Fibroblast of skin of back (primary cell): ENCODE measurements at regions not wholly inside any gene's neighbourhood (a gene's known extent, or its start where the extent isn't known, plus 50 kb on each side); places are given as distances from the start of the nearest gene placed in this dataset.

ENCODE experiments used
- DNase-seq: peaks from one replicate; pipeline ENCODE4 v3.0.0-alpha.2; 2013

DNA sequence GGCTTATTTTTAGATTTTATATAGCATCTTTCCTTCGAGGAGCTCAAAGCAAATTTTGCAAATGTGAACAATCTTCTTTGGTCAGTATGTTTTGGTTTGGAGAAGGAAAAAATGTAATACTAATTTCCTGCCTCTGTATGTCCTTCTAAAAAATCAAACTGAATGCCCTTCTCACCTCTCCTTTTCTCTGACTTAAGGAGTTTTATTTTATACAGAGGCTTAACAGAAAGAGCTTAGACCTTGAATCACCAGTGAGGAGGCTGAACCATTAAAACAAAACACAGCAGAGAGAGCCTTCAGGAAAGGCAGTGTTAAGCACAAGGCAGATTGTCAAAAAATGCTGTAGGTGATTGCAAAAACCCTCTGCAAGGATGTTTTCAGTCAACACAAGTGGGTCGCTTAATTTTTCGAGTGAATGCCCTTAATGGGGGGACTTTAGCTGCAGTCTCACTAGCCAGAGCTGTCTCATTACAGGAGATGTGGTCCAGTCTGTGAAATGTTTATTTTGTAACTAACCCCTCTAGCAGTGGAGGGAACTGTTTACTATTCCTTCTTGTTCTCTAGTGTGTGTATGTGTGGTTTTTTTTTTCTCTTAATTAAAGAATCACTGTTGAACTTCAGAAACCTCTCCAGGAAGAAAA lies 481.3 kb upstream of the CITED2 start:
- DNase-seq = peak; percentile 63

DNA sequence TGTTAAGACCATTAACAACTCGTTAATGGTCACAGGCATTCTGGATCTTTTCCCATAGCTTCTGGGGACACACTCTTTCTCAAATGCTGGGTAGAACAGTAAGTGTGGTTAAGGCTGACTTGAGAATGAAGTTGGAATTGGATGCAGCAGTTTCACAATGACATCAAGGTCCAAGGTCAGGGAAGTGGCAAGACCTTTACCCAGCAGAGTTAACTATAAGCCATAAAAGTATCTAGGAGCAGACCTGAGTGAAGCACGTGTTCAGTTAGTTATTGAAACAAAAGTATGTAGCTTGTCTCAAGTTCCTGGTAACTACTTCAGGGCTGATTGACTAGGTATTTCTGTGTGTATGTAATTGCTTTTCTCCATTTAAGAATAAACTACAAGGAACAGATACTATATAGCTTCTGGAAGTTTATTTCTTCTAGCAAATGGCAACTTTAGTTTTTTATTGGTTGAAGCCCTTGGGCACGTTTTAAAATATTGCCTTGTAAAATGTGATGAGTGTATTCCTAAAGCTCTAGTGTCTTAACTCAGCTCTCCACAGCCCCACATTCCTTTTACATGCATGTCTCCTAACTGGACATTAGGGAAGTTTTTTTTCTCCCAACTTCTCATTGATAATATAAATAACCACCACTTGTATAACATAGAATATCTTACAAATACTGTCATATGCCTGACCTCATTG lies 479.0 kb upstream of the CITED2 start:
- peak; percentile 67 for DNase-seq

DNA sequence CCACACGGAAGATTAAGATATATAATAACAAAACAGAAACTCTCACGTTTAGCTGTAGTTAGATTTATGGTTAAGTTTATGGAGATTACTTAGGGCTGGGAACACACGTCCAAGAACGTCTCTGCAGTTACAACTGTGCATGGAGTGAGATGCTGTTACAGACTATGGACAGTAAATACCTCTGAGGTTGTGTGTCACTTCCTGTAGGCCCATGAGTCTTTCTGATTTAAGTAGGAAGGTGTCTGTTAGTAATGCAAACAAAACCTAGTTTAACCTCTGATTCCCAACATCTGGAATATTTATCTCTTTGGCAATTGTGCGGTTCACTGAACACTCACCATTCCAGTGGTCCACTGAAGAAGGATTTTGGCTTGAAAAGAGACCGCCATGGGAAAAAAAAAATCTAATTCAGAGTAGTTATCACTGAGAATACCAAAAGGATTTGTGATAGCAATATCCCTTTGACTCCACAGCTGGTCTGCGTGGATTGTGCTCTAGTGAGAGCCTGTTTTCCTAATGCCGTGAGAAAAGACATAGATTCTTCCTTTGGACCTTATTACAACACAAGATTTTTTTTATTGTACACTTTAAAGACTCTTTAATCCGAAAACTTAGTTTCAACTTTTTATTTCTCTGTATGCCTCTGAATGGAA lies 478.2 kb upstream of the CITED2 start:
- DNase-seq = peak; percentile 61

DNA sequence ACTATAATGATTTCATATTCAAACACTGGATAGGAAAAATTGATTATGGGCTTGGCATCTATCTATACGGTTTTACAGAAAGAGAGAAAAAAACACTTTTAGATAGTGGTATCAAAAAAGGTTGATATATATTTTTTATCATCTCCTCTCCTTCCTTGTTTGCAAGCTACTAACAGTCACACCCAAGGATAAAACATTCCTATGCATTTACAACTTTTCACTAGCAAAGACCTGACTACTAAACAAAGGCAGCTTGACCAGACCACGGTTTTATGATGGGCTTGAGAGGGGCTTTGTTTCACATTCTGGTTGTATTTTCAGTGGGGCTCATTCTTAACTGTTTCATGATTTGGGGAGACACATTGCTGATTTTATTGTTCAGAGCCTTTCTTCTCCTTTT lies 477.6 kb upstream of the CITED2 start:
- no peak for DNase-seq

DNA sequence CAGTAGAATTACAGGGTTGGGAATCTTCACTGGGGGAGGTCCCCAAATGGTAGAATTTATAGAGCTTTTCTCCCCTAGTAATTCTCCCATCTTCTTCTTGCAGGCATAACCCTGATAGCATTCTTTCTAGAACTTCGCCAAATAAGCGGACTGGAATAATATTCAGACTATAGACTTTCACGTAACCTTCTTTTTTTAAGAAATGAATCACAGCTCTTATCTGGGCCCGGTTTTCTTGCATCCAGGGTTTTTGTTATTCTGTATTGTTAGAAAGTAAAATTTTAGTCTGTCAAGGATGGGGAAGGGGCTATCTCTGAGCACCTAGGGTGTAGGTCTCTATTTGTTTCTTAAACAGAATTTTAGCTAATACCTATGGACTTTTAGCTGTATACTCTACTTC lies 476.8 kb upstream of the CITED2 start:
- DNase-seq = no peak

DNA sequence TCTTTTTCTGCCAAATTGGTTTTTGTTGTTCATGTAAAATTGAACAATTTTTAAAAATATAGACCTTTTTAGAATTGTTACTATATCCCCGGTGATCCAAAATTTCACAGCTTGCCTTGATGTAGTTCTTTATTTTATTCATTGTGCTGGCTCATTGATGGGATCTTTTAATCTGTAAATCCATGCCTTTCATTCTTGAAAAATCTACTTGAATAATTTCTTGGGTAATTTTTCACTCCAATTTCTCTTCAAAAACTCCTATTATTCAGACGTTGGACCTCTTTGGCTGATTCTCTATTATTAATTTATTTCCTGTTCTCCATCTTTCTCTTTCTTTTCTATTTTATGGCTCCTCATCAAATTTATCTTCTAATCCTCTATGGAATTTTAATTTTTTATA lies 476.1 kb upstream of the CITED2 start:
- no peak for DNase-seq

DNA sequence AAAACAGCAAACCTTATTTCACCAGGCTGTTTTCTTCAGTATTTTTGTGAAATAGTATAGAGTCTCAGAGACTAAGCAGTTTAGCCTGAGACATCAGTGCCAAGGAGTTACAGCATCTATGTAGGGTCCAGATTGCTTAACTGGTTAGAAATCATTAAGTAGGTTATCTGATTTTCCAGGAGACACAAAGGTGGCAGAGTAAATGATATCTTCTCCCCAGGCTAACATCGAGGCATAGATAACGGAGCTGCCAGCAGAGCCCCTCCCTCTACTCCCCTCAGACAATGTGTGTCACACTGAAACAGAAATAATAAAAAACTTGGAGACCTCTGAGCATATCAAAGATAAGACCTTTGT lies 473.0 kb upstream of the CITED2 start:
- DNase-seq = no peak

DNA sequence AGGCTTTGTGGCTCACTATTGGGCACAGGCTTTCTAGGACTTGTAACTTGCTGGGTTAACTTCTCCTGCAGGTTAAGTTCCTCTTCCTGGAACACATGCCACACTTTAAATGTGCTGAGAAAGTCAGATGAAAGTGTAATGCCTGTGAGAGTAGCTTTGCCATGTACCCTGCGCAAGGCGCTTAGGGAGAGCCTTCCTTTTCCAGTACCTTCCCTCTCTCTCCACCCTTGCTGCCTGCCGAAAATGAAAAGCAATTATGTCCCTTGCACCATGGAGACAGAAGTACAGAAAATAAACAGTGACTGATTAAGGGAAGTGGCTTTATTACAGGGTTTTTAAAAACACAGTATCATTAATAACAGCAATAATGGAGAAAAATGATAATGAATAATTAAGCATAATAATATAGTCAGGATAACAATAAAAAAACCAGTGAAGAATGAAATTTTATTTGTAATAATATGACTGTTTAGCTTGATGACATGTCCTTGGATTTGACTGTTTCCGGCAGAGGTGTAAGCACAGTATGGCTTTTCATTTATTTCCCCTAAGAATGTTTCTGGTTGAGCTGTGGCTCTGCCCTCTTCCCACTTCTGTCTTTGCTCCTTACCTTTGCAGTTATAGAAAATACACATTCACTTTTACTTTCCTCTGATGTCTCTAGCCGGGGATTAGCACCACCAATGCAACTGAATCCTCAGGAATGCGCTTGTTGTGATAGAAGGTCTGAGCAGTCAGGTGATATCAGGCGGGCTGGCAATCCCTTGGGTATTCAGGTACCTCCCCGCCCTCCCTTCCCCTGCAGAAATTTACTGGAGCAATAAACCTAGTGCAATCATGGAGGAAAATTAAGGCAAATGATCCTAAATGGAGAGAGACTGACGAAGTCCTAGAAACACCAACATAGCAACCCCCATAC lies 472.3 kb upstream of the CITED2 start:
- no peak for DNase-seq

DNA sequence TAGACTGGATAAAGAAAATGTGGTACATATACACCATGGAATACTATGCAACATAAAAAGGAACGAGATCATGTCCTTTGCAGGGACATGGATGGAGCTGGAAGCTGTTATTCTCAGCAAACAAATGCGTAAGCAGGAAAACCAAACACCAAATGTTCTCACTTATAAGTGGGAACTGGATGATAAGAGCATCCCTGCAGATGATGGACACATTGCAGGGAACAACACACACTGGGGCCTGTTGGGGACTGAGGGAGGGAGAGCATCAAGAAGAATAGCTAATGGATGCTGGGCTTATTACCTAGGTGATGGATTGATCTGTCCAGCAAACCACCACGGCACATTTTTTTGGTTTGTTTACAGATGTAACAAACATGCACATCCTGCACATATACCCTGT lies 470.5 kb upstream of the CITED2 start:
- no peak for DNase-seq

DNA sequence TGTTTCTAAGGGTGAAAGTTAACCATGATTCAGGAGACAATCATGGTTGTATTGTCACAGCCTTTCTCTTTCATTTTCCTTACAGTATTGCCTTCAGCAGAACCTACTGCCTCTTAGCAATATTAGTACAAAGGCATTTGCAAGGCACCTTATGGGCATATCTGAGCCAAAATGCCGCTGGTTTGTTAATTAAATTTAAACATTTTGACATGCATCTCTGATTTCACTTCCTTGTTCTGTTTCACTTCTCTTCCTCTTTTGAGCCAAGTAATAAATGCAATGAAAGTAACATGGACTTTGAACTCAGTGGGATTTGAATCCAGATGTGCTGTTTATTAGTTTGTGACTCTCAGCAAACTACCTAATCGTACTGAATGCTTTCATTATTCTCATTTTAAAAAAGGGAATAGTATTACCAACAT lies 467.4 kb upstream of the CITED2 start:
- DNase-seq = no peak

DNA sequence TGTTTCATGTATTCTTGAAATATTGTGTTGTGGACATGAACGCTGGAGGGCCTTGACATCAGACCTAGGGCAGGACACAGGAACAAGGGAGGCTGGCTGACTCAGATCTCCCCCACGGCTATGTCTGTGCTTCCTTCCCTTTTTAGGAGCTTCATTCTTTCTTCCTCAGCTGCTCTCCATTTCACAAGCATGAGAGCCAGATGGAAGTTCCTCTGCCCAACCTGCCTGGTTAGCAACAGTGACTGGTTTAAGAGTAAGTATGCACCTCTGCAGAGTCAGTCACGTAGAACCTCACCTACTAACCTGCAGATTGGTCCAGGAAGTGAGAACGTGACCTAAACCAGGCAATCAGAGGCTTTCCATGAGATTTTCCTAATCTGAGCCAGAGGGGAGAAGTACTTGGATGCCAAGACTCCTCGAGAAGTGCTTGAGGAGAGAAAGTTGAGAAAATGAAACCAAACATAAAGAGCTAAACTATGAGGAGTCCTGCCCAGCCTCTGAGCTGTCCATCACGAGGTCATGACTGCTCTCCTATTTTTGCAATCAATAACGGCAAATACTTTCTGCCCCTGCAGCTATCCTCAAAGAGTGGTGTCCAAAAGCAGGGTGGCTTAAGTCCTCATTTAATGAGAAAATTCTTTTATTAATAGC lies 465.2 kb upstream of the CITED2 start:
- peak; percentile 53 for DNase-seq

DNA sequence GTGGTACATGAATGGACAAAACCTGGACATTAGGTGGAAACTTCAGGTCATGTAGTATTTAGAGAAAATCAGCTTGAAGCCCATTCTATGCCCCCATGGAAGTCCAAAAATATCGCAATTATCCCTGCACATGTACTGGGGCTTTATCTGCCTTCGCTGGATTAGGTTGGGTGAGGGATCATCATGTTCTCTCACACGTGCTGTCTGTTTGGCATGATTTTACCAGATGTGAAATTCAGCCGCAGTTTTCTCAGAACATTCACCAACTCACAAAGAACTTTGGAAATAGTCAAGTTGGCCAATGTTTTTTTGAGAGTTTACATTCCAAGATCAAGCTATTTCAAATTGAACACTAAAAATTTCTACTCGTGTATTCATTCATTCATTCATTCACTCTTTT lies 459.8 kb upstream of the CITED2 start:
- DNase-seq = no peak

DNA sequence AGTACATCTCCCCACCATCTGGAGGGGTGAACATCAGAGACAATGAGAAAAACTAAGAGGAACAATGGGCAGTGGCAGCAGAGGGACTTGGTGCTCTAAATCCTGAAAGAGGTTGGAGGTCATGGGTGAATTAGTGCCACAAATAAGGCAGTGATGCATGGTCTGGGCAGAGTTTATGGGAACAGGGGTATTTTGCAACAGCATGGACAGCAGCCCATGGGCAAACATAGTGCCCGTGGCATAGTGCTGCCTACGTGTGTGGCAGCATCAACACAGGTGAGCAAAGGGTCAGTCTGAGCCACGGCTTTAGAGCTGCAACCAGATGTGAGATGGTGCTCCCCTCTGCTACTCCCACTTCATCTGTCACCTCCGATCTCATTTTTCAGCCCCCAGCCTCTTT lies 459.1 kb upstream of the CITED2 start:
- no peak for DNase-seq

DNA sequence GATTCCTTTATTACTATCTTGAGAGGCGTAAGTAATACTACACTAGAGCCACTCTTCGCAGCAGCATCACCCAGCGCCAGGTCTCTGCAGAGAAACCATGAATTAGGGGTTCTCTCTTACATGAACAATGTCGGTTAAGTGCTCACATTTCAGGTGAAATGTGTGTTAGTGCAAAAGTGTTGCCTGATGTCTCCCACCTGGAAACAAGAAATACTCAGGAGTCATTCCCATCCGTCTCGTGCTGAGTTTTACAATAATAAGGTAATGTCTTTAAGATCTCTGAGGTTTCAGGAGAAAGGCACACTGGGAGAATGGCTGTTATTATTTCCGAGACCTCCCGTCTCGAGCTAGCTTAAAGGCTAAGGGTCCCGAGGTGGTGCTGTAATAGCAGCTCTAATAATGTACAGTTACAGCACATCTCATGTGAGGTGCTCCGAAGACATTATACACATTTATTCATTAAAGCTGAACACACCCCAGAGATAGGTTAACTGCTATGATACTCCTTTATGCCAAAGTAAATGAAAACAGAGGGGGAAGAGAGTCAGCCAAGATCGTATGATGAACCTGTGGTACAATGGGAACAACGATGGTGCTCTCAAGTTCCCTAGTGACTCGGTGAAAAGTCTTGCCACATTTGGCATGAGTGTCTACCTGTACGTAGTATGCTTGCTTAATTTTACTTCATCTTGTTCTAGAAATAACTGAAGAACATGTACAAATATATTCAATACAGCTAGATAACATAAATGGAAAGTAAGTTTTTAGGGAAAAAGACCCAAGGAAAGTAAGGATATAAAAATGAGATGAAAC lies 458.3 kb upstream of the CITED2 start:
- no peak for DNase-seq

DNA sequence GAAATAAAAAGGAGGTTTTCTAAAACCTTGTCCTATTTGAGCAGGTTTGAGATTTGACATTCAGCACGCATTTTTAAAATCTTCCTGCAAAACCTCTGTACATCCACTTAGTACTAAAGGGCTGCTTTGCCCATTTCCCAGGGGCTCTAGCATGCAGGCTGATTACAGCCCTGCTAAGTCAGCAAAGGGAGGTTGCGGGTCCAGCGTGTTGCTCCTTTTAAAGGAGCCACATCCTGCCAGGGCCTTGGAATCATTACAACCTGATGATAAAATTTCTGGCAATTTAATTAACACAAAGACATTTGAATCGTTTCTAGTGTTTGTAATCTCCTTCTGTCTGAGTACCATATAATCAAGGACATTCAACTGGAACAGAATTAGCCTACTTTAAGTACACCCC lies 455.1 kb upstream of the CITED2 start:
- DNase-seq = no peak

DNA sequence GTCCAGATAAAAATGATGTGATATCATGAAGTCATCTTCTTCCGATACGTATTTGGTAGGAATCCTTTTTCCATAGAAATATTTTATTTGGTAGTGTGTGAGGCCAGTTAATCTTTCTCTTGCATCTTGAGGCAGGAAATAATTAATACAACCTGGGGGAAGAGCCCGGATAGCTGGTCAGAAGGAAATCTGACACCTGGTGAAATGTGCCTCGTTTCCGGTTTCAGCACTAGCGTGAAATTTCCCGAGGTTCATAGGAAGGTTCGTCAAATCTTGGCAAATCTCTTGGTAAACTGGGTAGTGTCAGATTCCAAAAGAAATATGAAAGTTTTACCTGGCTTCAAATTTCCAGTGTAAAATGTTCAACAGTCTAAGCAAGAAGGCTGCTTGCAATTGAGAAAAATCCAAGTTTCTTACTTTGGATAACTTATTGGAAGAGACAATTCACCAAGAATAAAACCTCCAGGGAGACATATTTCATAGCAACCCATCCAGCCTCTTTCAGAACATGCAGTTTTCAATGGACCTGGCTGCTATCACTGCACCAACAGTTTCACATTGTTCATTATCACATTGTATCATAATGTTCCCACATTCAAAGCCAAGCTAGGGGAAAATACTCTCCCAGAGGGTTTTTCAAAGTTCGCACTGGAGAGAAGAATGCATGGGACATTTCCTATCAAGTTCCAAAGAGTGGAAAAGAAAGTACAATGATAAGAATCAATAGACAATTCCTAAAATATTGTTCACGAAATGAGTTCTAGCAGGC lies 454.5 kb upstream of the CITED2 start:
- no peak for DNase-seq

DNA sequence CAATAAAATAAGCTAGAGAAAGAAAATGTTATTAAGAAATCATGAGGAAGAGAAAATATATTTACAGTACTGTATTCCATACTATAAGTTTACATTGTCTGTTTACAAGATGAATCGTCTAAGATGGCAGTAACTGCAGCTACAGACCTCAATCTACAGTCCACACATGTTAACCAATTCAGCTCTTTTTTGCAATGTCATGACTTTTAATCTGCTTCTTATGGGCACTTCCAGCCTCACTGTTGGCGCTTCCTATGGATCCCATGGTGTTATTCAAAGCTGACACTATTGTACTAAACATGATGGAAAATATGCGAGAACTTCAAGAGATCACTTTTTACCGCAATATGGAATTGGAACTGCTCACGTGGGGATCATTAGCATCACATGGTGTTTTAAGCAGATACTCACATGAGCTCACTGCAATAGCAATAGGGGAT lies 451.5 kb upstream of the CITED2 start:
- no peak for DNase-seq

DNA sequence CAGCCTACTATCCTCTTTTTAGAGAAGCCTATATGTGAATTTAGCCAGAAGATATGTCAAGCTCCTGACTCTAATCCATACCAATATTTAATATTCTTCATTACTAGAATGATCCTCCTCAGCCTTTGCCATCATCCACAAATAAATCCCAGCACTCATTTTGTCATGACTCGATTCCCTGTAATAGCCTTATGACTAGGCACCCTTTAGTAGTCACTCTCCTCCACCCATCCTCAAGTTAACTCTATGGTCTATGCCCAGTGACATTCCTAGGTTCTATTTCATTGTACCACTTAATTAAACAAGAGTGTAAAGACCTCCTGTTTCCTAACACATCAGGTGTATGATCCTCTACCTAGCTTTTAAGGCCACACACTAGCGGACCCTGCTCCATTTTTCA lies 450.4 kb upstream of the CITED2 start:
- no peak for DNase-seq

DNA sequence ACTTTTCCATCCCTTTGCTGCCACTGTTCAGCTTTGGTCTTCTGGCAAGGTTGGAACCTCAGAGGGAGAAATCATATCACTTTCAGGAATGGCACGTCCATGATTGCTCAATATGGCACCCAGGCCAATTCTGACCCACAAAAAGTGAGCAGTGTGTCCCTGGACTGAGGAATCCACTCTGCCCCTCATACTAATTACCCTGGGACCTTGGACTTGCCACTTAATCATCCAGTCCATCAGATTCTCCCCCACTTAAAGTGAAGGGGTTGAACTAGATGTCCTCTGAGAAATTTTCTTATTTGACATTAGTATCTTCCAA lies 449.3 kb upstream of the CITED2 start:
- DNase-seq = no peak

DNA sequence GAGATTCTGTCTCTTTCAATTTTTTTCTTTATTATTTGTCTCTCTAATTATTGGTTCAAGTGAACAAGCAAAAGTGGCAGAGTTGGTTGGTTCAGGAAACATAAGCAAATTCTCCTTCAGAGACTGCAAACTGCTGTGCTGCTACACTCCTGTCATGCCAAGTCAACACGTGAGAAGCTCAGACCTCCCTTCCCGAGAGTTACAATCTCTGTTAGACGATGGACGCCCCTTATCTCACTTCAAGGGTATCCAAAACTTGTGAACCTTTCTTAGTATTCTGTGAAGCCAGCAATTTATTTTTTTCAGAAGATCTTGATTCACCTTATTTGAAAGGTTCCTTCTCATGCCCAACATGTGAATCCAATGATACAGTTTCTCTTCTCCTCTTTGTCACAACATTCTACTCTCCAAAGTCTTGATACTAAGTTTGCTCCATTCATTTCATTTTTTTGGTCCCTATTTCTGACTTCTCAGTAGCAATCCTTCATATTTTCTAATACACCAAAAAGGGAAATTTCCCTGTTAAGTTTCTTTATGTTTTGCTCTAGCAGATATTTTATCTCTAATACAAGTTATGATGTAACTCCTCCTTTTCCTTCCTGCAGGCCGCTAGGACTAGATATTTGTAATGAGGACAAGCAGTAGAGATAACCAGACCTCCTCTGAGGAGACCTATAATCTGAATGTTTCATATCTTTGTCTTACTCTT lies 448.8 kb upstream of the CITED2 start:
- DNase-seq = no peak
